HS-27A (cell line): ENCODE measurements at regions not wholly inside any gene's neighbourhood (a gene's known extent, or its start where the extent isn't known, plus 50 kb on each side); places are given as distances from the start of the nearest gene placed in this dataset.
A peak's percentile ranks its signal among the peaks of the same experiment; 100 is the strongest.

Source experiments
- DNase-seq: peaks from one replicate; pipeline ENCODE4 v3.0.0-alpha.2; 2012; ENCODE audit warnings: low read depth, missing footprints

- DNase-seq, result no peak
Observed at GRCh38 chr13:73803997-73804396, 330.2 kb downstream of the KLF12 start.

- DNase-seq, result no peak
Observed at GRCh38 chr13:73800011-73800410, 334.2 kb downstream of the KLF12 start.

GRCh38 chr13:73794755-73795154, 339.4 kb downstream of the KLF12 start:
- DNase-seq, result no peak

GRCh38 chr13:73793361-73793760, 340.8 kb downstream of the KLF12 start:
- no peak for DNase-seq

GRCh38 chr13:73792796-73793195, 341.4 kb downstream of the KLF12 start:
- DNase-seq, result no peak

- no peak for DNase-seq
Observed at GRCh38 chr13:73782450-73783449, 351.5 kb downstream of the KLF12 start.

- DNase-seq, result no peak
Observed at GRCh38 chr13:73781384-73781783, 352.8 kb downstream of the KLF12 start.

- no peak for DNase-seq
Observed at GRCh38 chr13:73779881-73780280, 354.3 kb downstream of the KLF12 start.

- DNase-seq, result no peak
Observed at GRCh38 chr13:73778242-73778864, 355.9 kb downstream of the KLF12 start.

GRCh38 chr13:73777134-73777533, 357.1 kb downstream of the KLF12 start:
- DNase-seq, result no peak

- DNase-seq, result no peak
Observed at GRCh38 chr13:73776151-73776785, 357.9 kb downstream of the KLF12 start.

GRCh38 chr13:73773168-73773549, 361.0 kb downstream of the KLF12 start:
- no peak for DNase-seq

GRCh38 chr13:73772449-73773167, 361.6 kb downstream of the KLF12 start:
- DNase-seq, result no peak

- DNase-seq, result no peak
Observed at GRCh38 chr13:73767747-73768315, 366.4 kb downstream of the KLF12 start.

- DNase-seq, result no peak
Observed at GRCh38 chr13:73767191-73767741, 366.9 kb downstream of the KLF12 start.

GRCh38 chr13:73765651-73766384, 368.4 kb downstream of the KLF12 start:
- DNase-seq, result no peak

GRCh38 chr13:73759434-73759833, 374.8 kb downstream of the KLF12 start:
- DNase-seq, result no peak

GRCh38 chr13:73757481-73758233, 376.5 kb downstream of the KLF12 start:
- no peak for DNase-seq

- peak; percentile 26 for DNase-seq
Observed at GRCh38 chr13:73754727-73755292, 379.4 kb downstream of the KLF12 start.

- no peak for DNase-seq
Observed at GRCh38 chr13:73754241-73754640, 380.0 kb downstream of the KLF12 start.
